HEK293T (cell line): ENCODE measurements at regions not wholly inside any gene's neighbourhood (a gene's known extent, or its start where the extent isn't known, plus 50 kb on each side); places are given as distances from the start of the nearest gene placed in this dataset.

ENCODE experiments used
- ARNT ChIP-seq: fragments of 450-650 bp; IDR thresholded peaks from 2 replicates; pipeline ENCODE4 v1.6.1; 2017; ENCODE audit warnings: mild to moderate bottlenecking
- BHLHE40 ChIP-seq: fragments of 450-650 bp; IDR thresholded peaks from 2 replicates; pipeline ENCODE4 v1.6.1; 2016; ENCODE audit warnings: mild to moderate bottlenecking, moderate library complexity, borderline replicate concordance
- ELF4 ChIP-seq: fragments of 450-650 bp; IDR thresholded peaks from 2 replicates; pipeline ENCODE4 v1.6.1; 2017; ENCODE audit warnings: antibody characterized with exemption
- L3MBTL2 ChIP-seq: fragments of 450-650 bp; conservative IDR thresholded peaks from 2 replicates; pipeline ENCODE4 v1.6.1; 2016; ENCODE audit warnings: mild to moderate bottlenecking
- SP1 ChIP-seq: fragments of 450-650 bp; IDR thresholded peaks from 2 replicates; pipeline ENCODE4 v1.6.1; 2017

GRCh38 chr2:19178175-19178574 lies 180.2 kb downstream of the OSR1 start:
- TF ChIP-seq ELF4 (no peak), ARNT (no peak), BHLHE40 (no peak), L3MBTL2 (no peak), SP1 (no peak)
